Hepatocyte (in vitro differentiated cells): ENCODE measurements at regions not wholly inside any gene's neighbourhood (a gene's known extent, or its start where the extent isn't known, plus 50 kb on each side); places are given as distances from the start of the nearest gene placed in this dataset.

ENCODE experiments used
- EZH2 ChIP-seq: fragments of 200-600 bp; sonication (generic); IDR thresholded peaks from 2 replicates; pipeline ENCODE4 v1.6.1; 2016; ENCODE audit warnings: antibody characterized with exemption, mild to moderate bottlenecking, borderline replicate concordance
- TF ChIP-seq, protein P1 (sequence below): fragments of 200-600 bp; sonication (generic); IDR thresholded peaks from 2 replicates; pipeline ENCODE4 v1.5.1; 2016; ENCODE audit warnings: antibody characterized with exemption, mild to moderate bottlenecking; ENCODE audit not compliant: poor library complexity

GRCh38 chr22:27068121-27068520 is 410.7 kb downstream of the MIAT start:
- TF ChIP-seq, protein P1, sequence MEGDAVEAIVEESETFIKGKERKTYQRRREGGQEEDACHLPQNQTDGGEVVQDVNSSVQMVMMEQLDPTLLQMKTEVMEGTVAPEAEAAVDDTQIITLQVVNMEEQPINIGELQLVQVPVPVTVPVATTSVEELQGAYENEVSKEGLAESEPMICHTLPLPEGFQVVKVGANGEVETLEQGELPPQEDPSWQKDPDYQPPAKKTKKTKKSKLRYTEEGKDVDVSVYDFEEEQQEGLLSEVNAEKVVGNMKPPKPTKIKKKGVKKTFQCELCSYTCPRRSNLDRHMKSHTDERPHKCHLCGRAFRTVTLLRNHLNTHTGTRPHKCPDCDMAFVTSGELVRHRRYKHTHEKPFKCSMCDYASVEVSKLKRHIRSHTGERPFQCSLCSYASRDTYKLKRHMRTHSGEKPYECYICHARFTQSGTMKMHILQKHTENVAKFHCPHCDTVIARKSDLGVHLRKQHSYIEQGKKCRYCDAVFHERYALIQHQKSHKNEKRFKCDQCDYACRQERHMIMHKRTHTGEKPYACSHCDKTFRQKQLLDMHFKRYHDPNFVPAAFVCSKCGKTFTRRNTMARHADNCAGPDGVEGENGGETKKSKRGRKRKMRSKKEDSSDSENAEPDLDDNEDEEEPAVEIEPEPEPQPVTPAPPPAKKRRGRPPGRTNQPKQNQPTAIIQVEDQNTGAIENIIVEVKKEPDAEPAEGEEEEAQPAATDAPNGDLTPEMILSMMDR = no peak
- TF ChIP-seq EZH2 = no peak
